SIG-M5 treated with dmso at 0.1 percent for 504 hours (cell line): ENCODE measurements at regions not wholly inside any gene's neighbourhood (a gene's known extent, or its start where the extent isn't known, plus 50 kb on each side); places are given as distances from the start of the nearest gene placed in this dataset.
"Not testable (repeated sequence)": the region's sequence is repeated elsewhere in the genome, so short reads cannot be mapped to it uniquely, and the experiment has no call there.

Experiments
- DNase-seq: peaks from one replicate; lab custom pipeline; 2025; ENCODE audit not compliant: unreplicated experiment; lab: John Stamatoyannopoulos, UW

DNA sequence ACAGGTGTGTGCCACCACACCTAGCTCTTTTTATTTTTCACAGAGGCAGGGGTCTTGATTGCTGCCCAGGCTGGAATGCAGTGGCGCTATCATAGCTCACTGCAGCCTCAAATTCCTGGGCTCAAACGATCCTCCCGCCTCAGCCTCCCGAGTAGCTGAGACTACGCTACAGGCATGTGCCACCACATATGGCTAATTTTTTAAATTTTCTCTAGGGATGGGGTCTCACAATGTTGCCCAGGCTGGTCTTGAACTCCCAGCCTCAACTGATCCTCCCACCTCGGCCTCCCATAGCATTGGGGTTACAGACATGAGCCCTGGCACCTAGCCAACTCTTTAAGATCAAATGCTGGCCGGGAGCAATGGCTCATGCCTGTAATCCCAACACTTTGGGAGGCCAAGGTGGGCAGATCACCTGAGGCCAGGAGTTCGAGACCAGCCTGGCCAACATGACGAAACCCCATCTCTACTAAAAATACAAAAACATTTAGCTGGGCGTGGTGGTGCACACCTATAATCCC, 50.6 kb upstream of the MYL10 start:
- not testable (repeated sequence) for DNase-seq

DNA sequence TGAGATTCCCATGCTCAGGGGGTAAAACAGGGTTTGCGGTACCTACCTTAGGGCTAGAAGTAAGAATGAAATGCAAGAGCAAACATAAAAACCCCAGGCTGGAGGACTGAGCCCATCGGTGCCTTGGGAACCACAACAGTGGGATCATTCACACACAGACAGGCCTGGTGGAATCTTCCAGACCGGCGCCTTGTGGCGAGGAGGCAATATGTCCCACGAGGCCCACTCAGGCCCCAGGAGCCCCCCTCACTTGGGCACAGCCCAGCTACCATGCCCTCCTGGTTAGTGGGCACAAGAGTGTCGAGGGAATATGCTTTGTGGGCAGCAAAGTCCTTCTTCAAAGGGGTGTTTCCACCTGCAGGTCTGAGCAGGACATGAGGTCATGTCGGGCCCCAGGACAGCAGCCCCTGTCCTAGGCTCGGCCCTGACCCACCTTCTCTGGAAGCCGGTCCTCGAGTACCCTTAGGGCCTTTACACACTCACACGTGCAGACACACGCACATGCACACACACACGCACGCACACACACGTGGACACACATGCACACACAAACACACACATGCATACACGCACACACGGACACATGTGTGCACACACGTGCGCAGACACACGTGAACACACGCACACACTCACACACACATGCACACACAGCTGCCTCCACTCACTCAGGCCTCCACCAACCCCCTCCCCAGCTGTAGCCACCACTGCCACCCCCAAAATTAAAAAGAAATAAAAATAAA, 51.5 kb upstream of the MYL10 start:
- DNase-seq = no peak

- no peak for DNase-seq
Measured at GRCh38 chr7:101681170-101682007, 52.3 kb upstream of the MYL10 start.

DNA sequence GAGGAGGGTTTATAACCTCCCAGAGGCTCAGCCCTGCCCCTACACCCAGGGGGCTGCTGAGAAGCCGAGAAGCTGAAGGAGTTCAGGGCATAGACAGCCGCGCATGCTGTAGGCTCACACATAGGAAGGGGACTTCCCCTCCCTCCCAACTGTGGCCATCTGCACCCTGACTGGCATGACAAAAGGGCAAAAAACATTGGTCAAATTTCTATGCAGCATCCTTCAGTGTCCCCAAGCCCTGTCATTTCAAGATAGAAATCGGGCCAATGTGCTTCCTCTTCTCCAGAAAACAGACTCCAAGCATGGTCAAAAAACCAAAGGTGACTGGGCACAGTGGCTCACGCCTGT, 55.9 kb upstream of the MYL10 start:
- no peak for DNase-seq

DNA sequence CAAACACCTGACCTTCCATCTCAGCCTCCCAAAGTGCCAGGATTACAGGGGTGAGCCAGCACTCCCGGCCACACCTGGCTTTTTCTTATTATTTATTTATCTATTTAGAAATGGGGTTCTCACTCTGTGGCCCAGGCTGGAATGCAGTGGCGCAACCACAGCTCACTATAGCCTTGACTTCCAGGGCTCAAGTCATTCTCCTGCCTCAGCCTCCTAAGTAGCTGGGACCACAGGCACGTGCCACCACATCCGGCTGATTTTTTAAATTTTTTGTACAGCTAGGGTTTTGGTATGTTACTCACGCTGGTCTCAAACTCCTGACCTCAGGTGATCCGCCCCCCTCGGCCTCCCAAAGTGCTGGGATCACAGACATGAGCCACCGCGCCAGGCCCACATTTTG, 56.9 kb upstream of the MYL10 start:
- no peak for DNase-seq

DNA sequence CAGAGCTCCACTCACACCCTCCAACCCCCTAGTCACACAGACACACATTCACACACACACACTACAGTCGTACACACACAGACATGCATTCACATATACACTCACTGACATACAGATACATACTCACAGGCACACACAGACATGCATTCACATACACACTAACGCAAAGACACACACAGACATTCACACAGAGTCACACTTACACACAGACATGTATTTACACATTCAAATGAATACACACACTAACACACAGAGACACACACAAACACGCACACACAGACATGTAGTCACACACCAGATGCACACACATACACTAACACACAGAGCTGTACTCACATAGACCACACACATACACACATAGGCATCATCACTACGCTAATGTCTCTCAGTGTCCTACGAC, 58.0 kb upstream of the MYL10 start:
- DNase-seq = no peak

DNA sequence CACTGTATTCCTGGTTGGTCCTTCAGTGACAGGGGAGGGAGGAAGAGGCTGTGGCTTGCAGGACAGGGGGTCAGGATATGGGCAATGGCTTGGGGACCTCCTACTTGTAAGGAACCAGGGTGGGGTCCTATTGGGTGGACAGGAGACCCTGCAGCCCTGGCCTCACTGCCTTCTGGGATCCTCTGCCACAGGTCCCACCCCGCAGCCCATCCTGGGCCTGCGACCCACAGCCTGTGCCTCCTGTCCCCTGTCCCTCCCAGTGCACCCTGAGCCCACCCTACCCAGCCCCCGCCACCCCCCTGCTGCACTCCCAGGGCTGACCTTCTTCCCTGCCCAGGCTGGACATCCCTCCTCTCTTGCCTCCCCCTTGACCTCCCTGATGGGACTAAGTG, 58.7 kb upstream of the MYL10 start:
- no peak for DNase-seq

DNA sequence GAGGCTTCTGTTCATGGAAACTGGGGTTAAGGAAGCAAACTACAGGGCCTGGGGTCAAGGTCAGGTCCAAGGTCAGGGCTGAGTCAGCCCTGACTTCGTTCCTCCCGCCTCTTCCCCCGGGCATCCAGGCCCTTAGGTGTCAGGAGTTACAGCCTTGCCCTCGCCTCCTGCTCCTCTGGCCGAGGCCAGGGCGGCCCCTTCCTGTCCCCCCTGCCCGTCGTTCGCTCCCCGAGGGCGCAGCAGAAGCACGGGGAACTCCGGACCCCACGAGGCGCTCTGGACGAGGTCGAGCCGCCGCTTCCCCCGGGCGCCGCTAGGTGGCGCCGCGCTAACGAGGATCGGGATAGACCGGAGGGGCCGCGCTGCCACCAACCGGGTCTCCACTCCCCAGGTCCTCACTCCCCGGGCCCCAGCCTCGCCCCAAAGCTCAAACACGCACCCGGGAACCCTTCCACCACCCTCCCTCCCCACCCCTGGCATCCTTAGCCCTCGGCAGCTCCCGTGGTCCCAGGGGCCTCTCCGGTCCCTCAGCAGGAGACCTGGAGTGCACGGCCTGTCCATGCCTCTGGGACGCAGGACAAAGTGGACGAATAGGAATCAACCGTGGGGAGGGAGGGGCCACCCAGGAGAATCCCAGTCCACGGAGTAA, 59.2 kb upstream of the MYL10 start:
- peak; percentile 52 for DNase-seq

DNA sequence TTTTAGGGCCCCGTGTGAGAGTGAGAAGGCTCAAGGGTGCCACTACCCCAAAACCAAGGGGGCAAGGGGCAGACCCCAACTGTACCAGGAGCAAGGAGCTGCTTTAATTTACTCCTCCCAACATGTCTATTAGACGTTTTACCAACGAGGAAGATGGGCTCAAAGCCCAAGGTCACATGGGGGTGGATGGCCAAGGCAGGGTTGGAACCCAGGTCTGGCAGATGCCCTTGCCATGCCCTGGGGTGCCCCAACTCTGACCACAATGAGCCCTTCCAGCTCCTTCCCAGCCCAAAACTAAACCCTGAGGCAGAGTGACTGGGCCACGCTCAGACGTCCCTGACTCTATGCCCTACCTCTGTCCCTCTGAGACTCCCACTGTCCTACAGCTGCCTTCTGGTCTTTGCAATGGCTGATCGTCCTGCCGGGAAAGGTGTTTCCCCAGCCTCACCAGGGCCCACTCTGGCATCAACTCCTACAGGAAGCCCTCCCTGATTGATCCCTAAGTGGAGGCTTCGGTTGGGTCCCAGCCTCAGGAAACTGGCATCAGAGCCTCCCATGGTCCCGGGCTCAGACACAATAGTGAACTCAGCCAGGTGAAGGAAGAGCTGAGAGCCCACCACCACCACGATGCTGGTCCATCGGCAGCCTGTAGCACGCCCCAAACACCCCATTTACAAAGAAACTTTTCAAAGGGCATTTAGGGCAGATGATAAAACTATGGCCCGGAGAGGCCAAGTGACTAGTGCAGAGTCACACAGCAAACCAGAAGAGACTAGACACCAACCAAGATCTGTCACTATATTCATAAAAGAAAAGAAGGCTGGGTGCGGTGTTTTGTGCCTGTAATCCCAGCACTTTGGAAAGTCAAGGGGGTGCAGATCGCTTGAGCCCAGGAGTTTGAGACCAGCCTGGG, 60.2 kb upstream of the MYL10 start:
- no peak for DNase-seq

- no peak for DNase-seq
Measured at GRCh38 chr7:101690061-101690460, 61.0 kb upstream of the MYL10 start.

GRCh38 chr7:101691822-101692384, 62.8 kb upstream of the MYL10 start:
- DNase-seq = no peak

DNA sequence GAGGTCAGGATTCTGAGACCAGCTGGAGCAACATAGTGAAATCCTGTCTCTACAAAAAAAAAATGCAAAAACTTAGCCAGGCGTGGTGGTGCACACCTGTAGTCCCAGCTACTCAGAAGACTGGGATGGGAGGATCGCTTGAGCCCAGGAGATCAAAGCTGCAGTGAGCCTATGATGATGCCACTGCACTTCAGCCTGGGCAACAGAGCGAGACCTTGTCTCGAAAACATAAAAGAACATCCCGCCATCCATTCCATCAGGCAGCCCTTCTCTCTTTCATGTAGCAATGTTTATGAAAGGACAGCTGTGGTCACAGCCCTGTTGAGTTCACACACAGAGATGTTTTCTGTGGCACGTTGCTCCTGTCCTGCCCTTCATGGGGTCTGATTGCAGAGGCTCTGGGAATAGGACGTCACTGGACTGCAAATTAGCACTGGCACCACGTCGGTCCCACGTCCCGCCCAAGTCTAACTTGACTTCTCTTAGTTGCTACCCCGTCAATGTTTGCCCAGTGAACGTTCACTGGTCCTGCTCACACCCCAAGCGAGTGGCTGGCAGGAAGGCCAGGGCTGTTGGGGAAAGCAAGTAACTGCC, 64.5 kb upstream of the MYL10 start:
- no peak for DNase-seq

DNA sequence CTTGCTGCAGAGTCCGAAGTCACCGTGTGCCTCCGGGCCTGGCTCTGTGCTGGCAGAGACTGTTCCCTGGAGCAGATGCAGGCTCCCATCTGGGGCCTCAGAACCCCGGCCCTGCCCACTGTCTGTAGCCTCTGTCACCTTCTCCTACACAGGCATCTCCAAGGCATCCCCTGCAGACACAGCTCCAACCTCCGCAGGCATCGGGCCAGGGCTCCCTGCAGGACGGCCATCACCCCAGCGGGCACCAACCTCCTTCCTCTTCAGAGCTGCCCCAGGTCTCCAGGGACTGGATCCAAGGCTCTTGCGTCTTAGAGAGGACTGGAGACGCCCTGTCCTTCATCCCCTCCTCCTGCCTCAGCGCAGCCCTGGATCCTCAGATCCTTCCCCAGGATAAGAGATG, 69.9 kb upstream of the MYL10 start:
- DNase-seq = no peak

DNA sequence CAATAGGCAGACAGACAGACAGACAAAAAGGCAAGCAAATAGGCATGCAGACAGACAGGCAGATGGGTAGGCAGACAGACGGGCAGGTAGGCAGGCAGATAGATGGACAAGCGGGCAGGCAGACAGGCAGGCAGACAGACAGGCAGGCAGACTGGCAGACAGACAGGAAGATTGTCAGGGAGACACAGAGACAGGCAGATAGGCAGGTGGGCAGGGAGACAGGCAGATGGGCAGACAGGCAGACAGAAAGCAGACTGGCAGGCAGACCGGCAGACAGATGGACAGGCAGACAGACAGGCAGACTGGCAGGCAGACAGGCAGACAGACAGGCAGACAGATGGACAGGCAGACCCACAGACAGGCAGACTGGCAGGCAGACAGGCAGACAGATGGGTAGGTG, 70.3 kb upstream of the MYL10 start:
- no peak for DNase-seq

GRCh38 chr7:101699881-101700823, 71.1 kb upstream of the MYL10 start:
- peak; percentile 32 for DNase-seq

DNA sequence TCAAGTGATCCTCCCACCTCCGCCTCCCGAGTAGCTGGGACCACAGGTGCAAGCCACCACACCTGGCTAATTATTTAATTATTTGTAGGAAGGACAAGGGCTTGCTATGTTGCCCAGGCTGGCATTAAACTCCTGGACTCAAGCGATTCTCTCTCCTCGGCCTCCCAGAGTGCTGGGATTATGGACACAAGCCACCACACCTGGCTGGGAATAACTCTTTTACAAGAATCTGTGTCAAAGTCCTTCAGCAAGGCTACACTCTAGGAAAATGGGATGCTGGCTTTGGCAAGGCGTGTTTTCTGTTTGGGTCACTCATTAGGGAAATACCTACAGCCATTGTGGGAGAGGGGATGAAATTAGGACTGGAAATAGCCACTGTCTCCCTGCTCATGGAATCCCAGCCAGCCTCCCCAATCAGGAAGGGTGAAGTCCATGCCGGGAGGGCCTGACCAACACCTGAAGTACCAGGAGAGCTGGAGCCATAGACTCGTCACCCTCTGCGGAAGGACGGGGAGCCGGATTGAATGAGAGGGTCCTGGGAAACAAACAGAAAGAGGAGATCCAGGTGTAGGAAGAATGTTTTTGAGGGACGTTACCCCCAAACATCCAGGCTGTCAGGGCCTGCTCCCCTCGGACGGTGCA, 72.2 kb upstream of the MYL10 start:
- DNase-seq = no peak

DNA sequence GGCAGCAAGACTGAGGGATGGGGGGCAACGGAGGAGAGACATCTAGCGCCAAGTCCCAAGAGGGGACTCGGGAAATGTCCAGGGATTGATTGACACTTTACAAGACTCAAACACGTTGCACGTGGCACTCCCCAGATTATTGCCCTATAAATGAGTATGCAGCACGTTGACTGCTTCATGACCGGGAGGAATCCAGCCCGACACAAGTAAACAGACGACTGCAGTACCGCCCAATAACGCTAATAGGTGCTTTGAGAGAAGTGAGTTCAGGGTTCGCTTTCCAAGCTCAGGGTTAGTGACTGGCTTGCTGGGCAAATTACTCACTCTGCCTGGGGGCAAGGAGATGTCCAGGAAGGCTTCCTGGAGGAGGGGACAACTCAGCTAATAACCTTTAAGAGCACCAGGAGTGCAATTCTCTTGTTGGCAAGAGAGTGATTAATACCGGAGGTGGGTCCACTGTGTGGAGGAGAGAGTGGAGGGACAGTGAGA, 73.3 kb upstream of the MYL10 start:
- peak; percentile 42 for DNase-seq

GRCh38 chr7:101705331-101705730, 76.2 kb upstream of the MYL10 start:
- no peak for DNase-seq
